Peyer's patch (tissue), 4 donors: ENCODE measurements at regions not wholly inside any gene's neighbourhood (a gene's known extent, or its start where the extent isn't known, plus 50 kb on each side); places are given as distances from the start of the nearest gene placed in this dataset.

Source experiments
- CTCF ChIP-seq, 6 experiments: fragments of 450-650 bp in 4 of 6; fragments of 200-600 bp in 2 of 6; sonication (generic) in 1 of 6; IDR thresholded peaks; one replicate each; pipeline ENCODE4 v1.5.1; 2017 to 2019; ENCODE audit warnings: antibody characterized with exemption in 6 of 6, mild to moderate bottlenecking in 3 of 6, moderate library complexity in 1 of 6
- POLR2A ChIP-seq, 2 donors: fragments of 450-650 bp; IDR thresholded peaks; one replicate each; pipeline ENCODE4 v1.5.1; 2017; ENCODE audit warnings: antibody characterized with exemption in 2 of 2, mild to moderate bottlenecking in 2 of 2, moderate library complexity in 2 of 2

GRCh38 chr6:155872961-155873360 lies 417.3 kb upstream of the NOX3 start:
- TF ChIP-seq CTCF (IDR thresholded peaks at IDR 0.05) = no peak
- TF ChIP-seq POLR2A (IDR thresholded peaks at IDR 0.05) = no peak
